Gastrocnemius medialis (tissue), 4 donors: ENCODE measurements at regions not wholly inside any gene's neighbourhood (a gene's known extent, or its start where the extent isn't known, plus 50 kb on each side); places are given as distances from the start of the nearest gene placed in this dataset.

Experiments used
- CTCF ChIP-seq, 5 experiments: fragments of 450-650 bp in 3 of 5; fragments of 200-600 bp in 2 of 5; sonication (generic) in 2 of 5; IDR thresholded peaks in 4 of 5; conservative IDR thresholded peaks in 1 of 5; 1 replicate in 4 of 5; 2 replicates in 1 of 5; pipeline ENCODE4 v1.5.1; 2016 to 2019; ENCODE audit warnings: antibody characterized with exemption in 5 of 5, mild to moderate bottlenecking in 3 of 5, moderate library complexity in 3 of 5
- POLR2A ChIP-seq, 2 donors: fragments of 450-650 bp; IDR thresholded peaks; one replicate each; pipeline ENCODE4 v1.6.1; 2017; ENCODE audit warnings: antibody characterized with exemption in 2 of 2, mild to moderate bottlenecking in 2 of 2, moderate library complexity in 2 of 2

- TF ChIP-seq POLR2A (IDR thresholded peaks at IDR 0.05): no peak
- no peak for TF ChIP-seq CTCF (IDR thresholded peaks at IDR 0.05 in 4 of 5, conservative IDR thresholded peaks at IDR 0.05 in 1 of 5)
Observed at GRCh38 chr4:176469546-176469945, 149.8 kb downstream of the SPCS3 start.
